ENCODE measurements at regions not wholly inside any gene's neighbourhood (a gene's known extent, or its start where the extent isn't known, plus 50 kb on each side); places are given as distances from the start of the nearest gene placed in this dataset.
A peak's percentile ranks its signal among the peaks of the same experiment; 100 is the strongest.

- TF ChIP-seq EP300 (IDR thresholded peaks at IDR 0.05) (no peak), POLR2AphosphoS5 (IDR thresholded peaks at IDR 0.05) (peak; percentile 19), POLR2A (IDR thresholded peaks at IDR 0.05) (no peak), CTCF (IDR thresholded peaks at IDR 0.05) (no peak)
- Histone ChIP-seq H3K4me1 (no peaks in the 10 kb centered on the region), H3K27me3 (peaks cover 74% of the 10 kb centered on the region), H3K4me3 (no peak overlapping the region), H3K36me3 (no peaks in the 10 kb centered on the region), H3K9me3 (peaks cover 0 to 27% (median 0%) of the 10 kb centered on the region in 3 donors), H3K27ac (no peak overlapping the region)
- ATAC-seq = peak; percentile 75
- 38 to 100% methylated on average over 1 to 2 of the region's 4 CpGs for WGBS, 2 donors (ENCODE audit: low coverage in 1 of 2)
Observed at GRCh38 chr1:29469457-29469856, 233.1 kb downstream of the PTPRU start.

GRCh38 chr1:29467989-29468900 is 231.9 kb downstream of the PTPRU start:
- no peak overlapping the region for H3K4me3 ChIP-seq
- TF ChIP-seq EP300 (IDR thresholded peaks at IDR 0.05) = no peak
- ATAC-seq = no peak
- H3K9me3 ChIP-seq = peaks cover 0 to 37% (median 0%) of the 10 kb centered on the region in 3 donors
- H3K27ac ChIP-seq = no peak overlapping the region
- no peaks in the 10 kb centered on the region for H3K4me1 ChIP-seq
- peaks cover 62% of the 10 kb centered on the region for H3K27me3 ChIP-seq
- 52 to 80% methylated on average over 2 to 8 of the region's 10 CpGs for WGBS, 2 donors (ENCODE audit: low coverage in 1 of 2)
- H3K36me3 ChIP-seq = no peaks in the 10 kb centered on the region

- no peak overlapping the region for H3K27ac ChIP-seq
- WGBS, 2 donors (ENCODE audit: low coverage in 1 of 2) = 46 to 50% methylated on average over 2 to 3 of the region's 3 CpGs
- H3K27me3 ChIP-seq = peaks cover 65% of the 10 kb centered on the region
- peaks cover 0 to 37% (median 0%) of the 10 kb centered on the region in 3 donors for H3K9me3 ChIP-seq
- ATAC-seq = no peak
- TF ChIP-seq POLR2AphosphoS5 (IDR thresholded peaks at IDR 0.05) (no peak), POLR2A (IDR thresholded peaks at IDR 0.05) (no peak), CTCF (IDR thresholded peaks at IDR 0.05) (no peak), EP300 (IDR thresholded peaks at IDR 0.05) (no peak)
- no peaks in the 10 kb centered on the region for H3K4me1 ChIP-seq
- no peak overlapping the region for H3K4me3 ChIP-seq
- no peaks in the 10 kb centered on the region for H3K36me3 ChIP-seq
Observed at GRCh38 chr1:29466258-29466657, 229.9 kb downstream of the PTPRU start.

GRCh38 chr1:29465755-29466154 is 229.4 kb downstream of the PTPRU start:
- Histone ChIP-seq H3K27ac (no peak overlapping the region), H3K4me3 (no peak overlapping the region), H3K4me1 (no peaks in the 10 kb centered on the region), H3K27me3 (peaks cover 64% of the 10 kb centered on the region), H3K9me3 (peaks cover 0 to 37% (median 0%) of the 10 kb centered on the region in 3 donors), H3K36me3 (no peaks in the 10 kb centered on the region)
- WGBS, 2 donors (ENCODE audit: low coverage in 1 of 2) = 77 to 83% methylated on average over 4 of the region's 4 CpGs
- ATAC-seq = no peak
- no peak for TF ChIP-seq EP300 (IDR thresholded peaks at IDR 0.05)
- no peak for TF ChIP-seq CTCF (IDR thresholded peaks at IDR 0.05)
- TF ChIP-seq POLR2AphosphoS5 (IDR thresholded peaks at IDR 0.05) = no peak
- no peak for TF ChIP-seq POLR2A (IDR thresholded peaks at IDR 0.05)

GRCh38 chr1:29462096-29462495 is 225.8 kb downstream of the PTPRU start:
- Histone ChIP-seq H3K27ac (no peak overlapping the region), H3K27me3 (peaks cover 66% of the 10 kb centered on the region), H3K4me1 (no peaks in the 10 kb centered on the region), H3K4me3 (no peak overlapping the region), H3K36me3 (no peaks in the 10 kb centered on the region), H3K9me3 (peaks cover 0 to 36% (median 0%) of the 10 kb centered on the region in 3 donors)
- no peak for ATAC-seq
- no peak for TF ChIP-seq CTCF (IDR thresholded peaks at IDR 0.05)
- 61% methylated on average over 4 of the region's 7 CpGs; no CpG with 5 or more reads in 1 of the 2 donors for WGBS, 2 donors (ENCODE audit: low coverage in 1 of 2)
